ENCODE measurements at regions not wholly inside any gene's neighbourhood (a gene's known extent, or its start where the extent isn't known, plus 50 kb on each side); places are given as distances from the start of the nearest gene placed in this dataset.

GRCh38 chr1:100613817-100614559, 76.0 kb downstream of the GPR88 start:
- Histone ChIP-seq H4K20me1 (ENCODE audit: low read length) (no peaks in the 10 kb centered on the region), H3K4me2 (ENCODE audit: low read length) (no peak overlapping the region), H3K27me3 (ENCODE audit: low read length) (no peaks in the 10 kb centered on the region), H3K79me2 (ENCODE audit: low read length) (no peaks in the 10 kb centered on the region), H3F3A (ENCODE audit: low read length, unreplicated experiment) (no peaks in the 10 kb centered on the region), H3K27ac (ENCODE audit: low read length) (no peak overlapping the region), H3K9ac (ENCODE audit: low read length) (no peak overlapping the region), H3K9me2 (replicated peaks; ENCODE audit: low read length) (no peaks in the 10 kb centered on the region), H3K4me3 (ENCODE audit: low read length) (no peak overlapping the region), H3K36me3 (ENCODE audit: low read depth, low read length) (no peaks in the 10 kb centered on the region), H2AFZ (ENCODE audit: low read length) (no peak overlapping the region), H3K4me1 (ENCODE audit: insufficient read depth, low read length) (no peaks in the 10 kb centered on the region), H3K9me3 (ENCODE audit: low read length) (no peaks in the 10 kb centered on the region)
- no peak for DNase-seq
- intact Hi-C loops (cut with micrococcal nuclease) = no loop called here
- BruUV-seq (replicated peaks) = no TSS peak
- no peak for ATAC-seq
- ChIA-PET POLR2A (ENCODE audit: unreplicated experiment) (no interaction called here), CTCF (no interaction called here)
- TF ChIP-seq EZH2phosphoT487 (IDR thresholded peaks at IDR 0.05; ENCODE audit: borderline replicate concordance, low read length) = no peak
- TF ChIP-seq EZH2 (IDR thresholded peaks at IDR 0.05; ENCODE audit: low read length, unreplicated experiment) = no peak
- TF ChIP-seq, protein P1, sequence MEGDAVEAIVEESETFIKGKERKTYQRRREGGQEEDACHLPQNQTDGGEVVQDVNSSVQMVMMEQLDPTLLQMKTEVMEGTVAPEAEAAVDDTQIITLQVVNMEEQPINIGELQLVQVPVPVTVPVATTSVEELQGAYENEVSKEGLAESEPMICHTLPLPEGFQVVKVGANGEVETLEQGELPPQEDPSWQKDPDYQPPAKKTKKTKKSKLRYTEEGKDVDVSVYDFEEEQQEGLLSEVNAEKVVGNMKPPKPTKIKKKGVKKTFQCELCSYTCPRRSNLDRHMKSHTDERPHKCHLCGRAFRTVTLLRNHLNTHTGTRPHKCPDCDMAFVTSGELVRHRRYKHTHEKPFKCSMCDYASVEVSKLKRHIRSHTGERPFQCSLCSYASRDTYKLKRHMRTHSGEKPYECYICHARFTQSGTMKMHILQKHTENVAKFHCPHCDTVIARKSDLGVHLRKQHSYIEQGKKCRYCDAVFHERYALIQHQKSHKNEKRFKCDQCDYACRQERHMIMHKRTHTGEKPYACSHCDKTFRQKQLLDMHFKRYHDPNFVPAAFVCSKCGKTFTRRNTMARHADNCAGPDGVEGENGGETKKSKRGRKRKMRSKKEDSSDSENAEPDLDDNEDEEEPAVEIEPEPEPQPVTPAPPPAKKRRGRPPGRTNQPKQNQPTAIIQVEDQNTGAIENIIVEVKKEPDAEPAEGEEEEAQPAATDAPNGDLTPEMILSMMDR (conservative IDR thresholded peaks at IDR 0.05; ENCODE audit: low read depth, low read length) = no peak

GRCh38 chr1:100614570-100614969, 76.6 kb downstream of the GPR88 start:
- no peak overlapping the region for H3K4me2 ChIP-seq (ENCODE audit: low read length)
- no peaks in the 10 kb centered on the region for H3K79me2 ChIP-seq (ENCODE audit: low read length)
- no peak overlapping the region for H2AFZ ChIP-seq (ENCODE audit: low read length)
- no peaks in the 10 kb centered on the region for H3K9me2 ChIP-seq (replicated peaks; ENCODE audit: low read length)
- DNase-seq (no peak), ATAC-seq (no peak)
- H3F3A ChIP-seq (ENCODE audit: low read length, unreplicated experiment) = no peaks in the 10 kb centered on the region
- H3K9ac ChIP-seq (ENCODE audit: low read length) = no peak overlapping the region
- TF ChIP-seq EZH2phosphoT487 (IDR thresholded peaks at IDR 0.05; ENCODE audit: borderline replicate concordance, low read length) = no peak
- no peak for TF ChIP-seq EZH2 (IDR thresholded peaks at IDR 0.05; ENCODE audit: low read length, unreplicated experiment)
- TF ChIP-seq, protein P1 (conservative IDR thresholded peaks at IDR 0.05; ENCODE audit: low read depth, low read length) = no peak
- no peaks in the 10 kb centered on the region for H3K36me3 ChIP-seq (ENCODE audit: low read depth, low read length)
- intact Hi-C loops (cut with micrococcal nuclease) = no loop called here
- no peak overlapping the region for H3K27ac ChIP-seq (ENCODE audit: low read length)
- H3K4me1 ChIP-seq (ENCODE audit: insufficient read depth, low read length) = no peaks in the 10 kb centered on the region
- H4K20me1 ChIP-seq (ENCODE audit: low read length) = no peaks in the 10 kb centered on the region
- H3K4me3 ChIP-seq (ENCODE audit: low read length) = no peak overlapping the region
- ChIA-PET POLR2A (ENCODE audit: unreplicated experiment) (no interaction called here), CTCF (no interaction called here)
- no peaks in the 10 kb centered on the region for H3K27me3 ChIP-seq (ENCODE audit: low read length)
- H3K9me3 ChIP-seq (ENCODE audit: low read length) = no peaks in the 10 kb centered on the region
- BruUV-seq (replicated peaks) = no TSS peak

DNA sequence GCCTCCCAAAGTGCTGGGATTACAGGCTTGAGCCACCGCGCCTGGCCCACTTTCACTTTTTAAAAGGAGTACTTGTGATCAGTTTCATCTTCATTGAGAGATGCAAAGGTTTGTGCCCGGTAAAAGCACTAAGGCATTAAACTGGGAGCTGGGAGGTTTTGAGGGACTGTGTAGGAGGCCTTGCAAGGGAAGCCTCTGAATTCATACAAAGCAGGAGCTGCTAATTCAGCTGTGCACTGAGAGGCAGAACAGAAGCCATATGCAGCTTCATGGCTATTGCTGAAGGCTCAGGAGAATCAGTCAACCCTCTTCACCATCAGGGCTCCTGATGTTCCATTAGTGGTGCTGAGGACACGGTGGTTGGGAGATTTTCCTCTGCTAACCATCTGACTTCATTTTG, 77.7 kb downstream of the GPR88 start:
- CTCF ChIA-PET = no interaction called here
- no peak for ATAC-seq
- Histone ChIP-seq H3K27ac (ENCODE audit: low read length) (no peak overlapping the region), H3K9ac (ENCODE audit: low read length) (no peak overlapping the region), H3K27me3 (ENCODE audit: low read length) (no peaks in the 10 kb centered on the region), H3K9me2 (replicated peaks; ENCODE audit: low read length) (no peaks in the 10 kb centered on the region), H3K4me2 (ENCODE audit: low read length) (no peak overlapping the region), H3K36me3 (ENCODE audit: low read depth, low read length) (no peaks in the 10 kb centered on the region), H3K79me2 (ENCODE audit: low read length) (no peaks in the 10 kb centered on the region), H3K9me3 (ENCODE audit: low read length) (no peaks in the 10 kb centered on the region), H3K4me1 (ENCODE audit: insufficient read depth, low read length) (no peaks in the 10 kb centered on the region), H3K4me3 (ENCODE audit: low read length) (no peak overlapping the region), H3F3A (ENCODE audit: low read length, unreplicated experiment) (no peaks in the 10 kb centered on the region), H2AFZ (ENCODE audit: low read length) (no peak overlapping the region), H4K20me1 (ENCODE audit: low read length) (no peaks in the 10 kb centered on the region)
- TF ChIP-seq, protein P1 (conservative IDR thresholded peaks at IDR 0.05; ENCODE audit: low read depth, low read length) = no peak
- BruUV-seq (replicated peaks) = no TSS peak
- no peak for DNase-seq
- POLR2A ChIA-PET (ENCODE audit: unreplicated experiment) = no interaction called here
- intact Hi-C loops (cut with micrococcal nuclease) = no loop called here

Measured in PC-3 (cell line).